Superior temporal gyrus (tissue), 1 donor: ENCODE measurements at regions not wholly inside any gene's neighbourhood (a gene's known extent, or its start where the extent isn't known, plus 50 kb on each side); places are given as distances from the start of the nearest gene placed in this dataset.
"Not testable (repeated sequence)": the region's sequence is repeated elsewhere in the genome, so short reads cannot be mapped to it uniquely, and the experiment has no call there.

ENCODE experiments used
- DNase-seq: peaks from one replicate; pipeline ENCODE4 v3.0.0-alpha.2; 2016; ENCODE audit errors: extremely low spot score

DNA sequence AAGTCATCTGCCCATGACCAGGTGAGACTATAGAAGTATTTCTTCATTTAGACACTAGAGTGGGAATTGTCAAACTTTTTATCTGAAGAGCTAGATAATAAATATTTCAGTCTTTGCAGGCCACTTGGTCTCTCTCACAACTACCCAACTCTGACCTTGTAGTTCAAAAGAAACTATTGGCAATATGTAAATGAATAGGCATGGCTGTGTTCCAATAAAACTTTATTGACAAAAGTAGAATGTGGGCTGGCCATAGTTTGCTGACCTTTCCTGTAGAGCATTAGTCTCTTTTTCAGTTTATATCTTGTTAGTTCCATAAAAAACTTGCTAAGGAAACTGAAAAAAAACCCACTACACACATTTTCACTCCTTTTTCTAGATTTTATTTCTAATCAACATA is 535.5 kb downstream of the PRR16 start:
- no peak for DNase-seq

DNA sequence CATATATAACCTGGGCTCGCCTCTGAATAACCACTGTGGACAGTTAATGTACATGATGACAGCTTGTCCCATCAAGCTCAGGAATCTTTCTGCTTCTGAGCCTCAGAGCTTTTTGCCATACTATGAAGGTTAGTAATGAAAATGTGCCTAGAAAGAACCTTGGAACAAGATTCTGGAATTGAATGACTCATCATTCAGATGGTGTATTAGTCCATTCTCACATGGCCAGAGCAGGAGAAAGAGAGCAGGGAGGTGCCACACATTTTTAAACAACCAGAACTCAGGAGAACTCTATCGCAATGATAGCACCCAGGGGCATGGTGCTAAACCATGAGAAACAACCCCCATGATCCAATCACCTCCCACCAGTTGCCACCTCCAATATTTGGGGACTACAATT is 542.1 kb downstream of the PRR16 start:
- DNase-seq = no peak

DNA sequence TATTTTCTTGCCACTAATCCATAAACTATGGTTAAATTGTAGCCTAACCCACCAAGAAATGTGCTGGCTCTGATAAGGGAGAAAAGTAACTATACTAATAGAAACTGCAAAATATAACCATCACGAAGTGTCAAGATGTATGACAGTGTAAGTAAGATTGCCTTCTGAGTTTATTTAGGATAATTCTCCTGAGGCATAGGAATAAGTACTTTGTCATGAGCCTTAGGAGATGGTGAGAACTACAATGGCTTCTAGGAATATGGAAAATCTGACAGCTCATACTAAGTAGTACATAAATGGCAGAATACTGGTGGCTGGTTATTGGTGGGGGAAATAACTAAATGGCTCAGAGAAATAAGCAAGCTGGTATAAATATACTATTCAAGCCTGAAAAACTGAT is 543.9 kb downstream of the PRR16 start:
- DNase-seq = no peak

DNA sequence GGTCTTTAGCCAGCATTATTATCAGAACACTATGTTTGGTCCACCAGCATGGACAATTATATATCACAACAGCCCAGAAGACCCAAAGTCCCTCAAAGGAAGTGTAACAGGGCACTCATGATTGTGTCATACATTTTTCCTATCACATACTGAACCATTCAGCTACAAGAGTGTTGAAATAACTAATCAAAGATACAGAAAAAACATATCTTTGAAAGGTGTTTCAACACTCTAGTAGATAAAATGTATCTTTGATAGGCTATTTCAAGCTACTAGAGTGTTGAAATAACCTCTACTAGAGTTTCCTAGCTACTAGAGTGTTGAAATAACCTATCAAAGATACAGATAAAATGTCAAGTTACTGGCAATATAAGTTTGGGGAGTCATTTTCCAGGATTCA is 545.0 kb downstream of the PRR16 start:
- no peak for DNase-seq

DNA sequence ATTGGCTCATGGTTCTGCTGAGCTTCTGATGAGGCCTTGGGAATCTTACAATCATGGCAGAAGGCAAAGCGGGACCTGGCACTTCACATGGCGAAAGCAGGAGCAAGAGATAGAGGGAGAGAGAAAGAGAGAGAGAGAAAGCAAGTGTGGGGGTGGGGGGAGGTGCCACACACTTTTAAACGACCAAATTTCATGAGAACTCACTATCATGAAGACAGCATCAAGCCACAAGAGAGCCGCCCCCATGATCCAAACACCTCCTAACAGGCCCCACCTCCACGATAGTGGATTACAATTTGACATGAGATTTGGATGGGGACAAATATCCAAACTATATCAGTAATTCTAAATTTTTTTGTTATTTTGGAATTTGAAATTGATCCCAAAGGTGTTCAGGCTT is 553.9 kb downstream of the PRR16 start:
- no peak for DNase-seq

DNA sequence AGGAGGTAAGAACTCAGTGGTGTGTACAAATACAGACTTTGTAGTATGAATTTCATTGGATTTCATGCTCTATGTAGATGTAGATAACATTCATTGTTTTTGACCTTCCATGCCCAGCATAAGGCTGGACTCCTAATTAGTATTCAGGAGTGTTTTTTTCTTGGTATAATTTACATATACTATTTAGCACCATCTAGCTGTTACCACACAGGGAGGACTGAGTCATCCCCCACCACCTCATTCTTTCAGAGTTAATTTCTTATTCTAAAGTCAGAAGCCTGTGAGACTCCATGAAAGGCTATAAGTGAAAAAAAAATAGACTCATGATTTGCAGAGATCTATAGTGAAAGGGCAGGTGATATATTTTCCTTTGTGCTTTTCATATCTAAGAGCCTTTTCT is 555.0 kb downstream of the PRR16 start:
- no peak for DNase-seq

DNA sequence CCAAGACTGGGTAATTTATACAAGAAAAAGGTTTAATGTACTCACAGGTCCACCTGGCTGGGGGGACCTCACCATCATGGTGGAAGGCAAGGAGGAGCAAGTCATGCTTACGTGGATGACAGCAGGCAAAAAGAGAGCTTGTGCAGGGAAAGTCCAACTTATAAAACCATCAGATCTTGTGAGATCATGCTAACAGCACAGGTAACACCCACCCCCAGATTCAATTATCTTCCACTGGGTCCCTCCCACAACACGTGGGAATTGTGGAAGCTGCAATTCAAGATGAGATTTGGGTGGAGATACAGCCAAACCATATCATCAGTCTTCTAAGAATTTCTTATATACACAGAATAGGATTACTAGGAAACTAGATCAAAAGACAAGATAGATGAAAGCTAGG is 555.6 kb downstream of the PRR16 start:
- DNase-seq = no peak

DNA sequence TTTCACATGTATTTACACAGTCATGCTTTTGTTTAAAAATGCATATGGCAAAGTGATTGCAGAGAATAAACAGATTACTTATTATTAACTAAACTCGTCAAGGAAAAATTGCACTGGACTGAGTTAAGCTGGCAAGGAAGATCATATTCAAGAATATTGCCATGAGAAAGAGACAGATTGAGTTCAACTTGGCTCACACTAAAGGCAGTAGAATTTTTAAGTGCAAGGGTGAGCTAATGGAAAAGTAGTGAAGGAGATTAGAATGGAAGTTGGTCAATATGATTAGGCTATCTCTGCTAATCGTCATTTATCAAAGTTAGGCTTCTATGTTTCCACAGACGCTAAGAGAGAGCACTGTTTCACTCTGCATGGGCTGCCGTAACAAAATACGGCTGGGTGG is 557.6 kb downstream of the PRR16 start:
- no peak for DNase-seq

DNA sequence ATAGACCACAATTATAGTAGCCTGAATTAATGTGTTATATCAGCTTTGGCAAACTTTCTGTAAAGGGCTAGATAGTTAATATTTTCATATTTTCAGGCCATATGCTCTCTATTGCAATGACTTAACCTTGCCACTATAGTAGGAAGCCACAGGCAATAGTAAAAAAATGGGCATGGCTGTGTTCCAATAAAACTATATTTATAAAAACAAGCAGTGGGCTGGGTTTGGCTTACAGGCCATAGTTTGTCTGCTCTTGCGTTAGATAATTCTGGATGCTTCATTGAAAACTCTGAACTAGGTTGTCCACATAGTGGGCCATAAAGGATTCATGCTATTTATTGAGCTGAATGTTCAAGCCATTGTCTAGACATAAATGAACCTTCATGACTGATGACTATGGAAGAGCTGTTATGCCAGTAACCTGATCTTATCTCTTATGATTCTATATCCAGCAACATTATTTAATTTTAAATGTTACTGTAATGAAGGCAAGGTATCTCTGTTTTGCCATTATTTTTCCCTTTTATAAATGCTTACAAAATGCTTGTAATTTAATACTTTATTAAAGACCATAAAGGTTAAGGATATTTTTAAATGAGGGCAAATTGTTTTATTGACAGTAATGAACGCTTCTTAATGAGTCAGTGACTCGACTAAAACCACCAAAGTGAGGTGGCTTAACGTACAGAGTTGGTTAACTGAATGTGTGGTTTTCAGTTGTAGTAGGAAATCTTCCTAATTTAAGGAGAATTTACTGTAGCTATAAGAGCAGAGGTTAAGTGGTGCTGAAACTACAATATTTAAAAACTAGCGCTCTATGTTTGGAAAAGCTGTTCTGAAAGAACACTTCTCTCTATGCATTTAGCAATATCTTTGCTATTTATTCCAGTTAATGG is 560.6 kb downstream of the PRR16 start:
- no peak for DNase-seq

DNA sequence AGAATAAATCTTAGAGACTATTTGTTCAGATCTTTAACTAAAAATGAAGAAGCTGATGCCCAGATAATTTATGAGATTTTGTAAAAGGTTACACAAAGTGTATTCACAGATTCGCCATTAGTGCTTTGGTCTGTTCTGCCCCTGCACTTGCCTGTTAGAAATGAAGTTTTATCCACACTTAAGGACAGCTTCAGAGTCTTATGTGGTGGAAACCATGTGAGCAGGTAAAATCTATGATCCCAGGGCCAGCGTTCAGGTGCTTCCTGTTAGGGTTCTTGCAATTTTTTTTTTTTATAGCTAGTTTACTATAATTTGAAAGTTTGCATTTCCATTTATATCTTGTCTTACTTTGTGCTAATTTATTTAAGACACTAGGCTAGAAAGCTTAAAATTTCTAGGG is 561.6 kb downstream of the PRR16 start:
- DNase-seq = no peak

DNA sequence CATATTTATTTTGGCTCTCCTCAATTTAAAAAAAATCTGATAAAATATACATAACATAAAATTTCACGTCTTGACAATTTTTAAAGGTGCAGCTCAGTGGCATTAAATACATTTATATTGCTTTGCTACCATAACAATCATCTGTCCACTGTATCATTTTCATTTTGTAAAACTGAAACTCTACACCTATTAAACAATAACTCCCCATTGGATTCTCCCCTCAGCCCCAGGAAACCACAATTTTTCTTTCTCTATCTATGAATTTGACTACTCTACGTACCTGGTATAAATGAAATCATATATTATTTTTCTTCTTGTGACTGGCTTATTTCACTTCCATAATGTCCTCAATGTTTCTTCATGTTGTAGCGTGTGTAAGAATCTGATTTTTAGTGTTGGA is 563.5 kb downstream of the PRR16 start:
- DNase-seq = no peak

DNA sequence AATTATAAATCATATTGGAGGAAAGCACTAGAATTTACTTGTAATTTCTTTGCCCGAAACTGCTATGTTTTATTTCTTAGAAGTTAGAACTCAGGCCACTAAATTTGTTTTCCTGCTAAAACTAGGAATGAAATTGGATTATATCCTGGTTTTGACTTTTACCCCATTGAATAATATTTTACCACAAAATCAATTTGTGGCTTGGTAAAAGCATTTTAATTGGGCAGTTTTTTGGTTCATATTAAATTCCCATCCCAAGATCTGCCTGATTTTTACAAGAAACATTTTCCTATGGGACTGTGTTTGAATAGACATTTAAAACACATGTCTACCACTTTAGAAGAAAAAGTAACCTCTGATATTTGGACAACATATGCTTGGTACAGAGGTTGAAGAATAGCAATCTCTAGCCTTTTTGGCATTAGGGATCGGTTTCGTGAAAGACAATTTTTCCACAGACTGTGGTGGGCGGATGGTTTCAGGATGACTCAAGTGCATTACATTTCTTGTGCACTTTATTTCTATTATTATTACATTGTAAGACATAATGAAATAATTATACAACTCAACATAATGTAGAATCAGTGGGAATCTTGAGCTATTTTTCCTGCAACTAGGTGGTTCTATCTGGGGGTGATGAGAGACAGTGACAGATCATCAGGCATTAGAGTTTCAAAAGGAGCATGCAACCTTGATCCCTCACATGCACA is 565.6 kb downstream of the PRR16 start:
- no peak for DNase-seq

DNA sequence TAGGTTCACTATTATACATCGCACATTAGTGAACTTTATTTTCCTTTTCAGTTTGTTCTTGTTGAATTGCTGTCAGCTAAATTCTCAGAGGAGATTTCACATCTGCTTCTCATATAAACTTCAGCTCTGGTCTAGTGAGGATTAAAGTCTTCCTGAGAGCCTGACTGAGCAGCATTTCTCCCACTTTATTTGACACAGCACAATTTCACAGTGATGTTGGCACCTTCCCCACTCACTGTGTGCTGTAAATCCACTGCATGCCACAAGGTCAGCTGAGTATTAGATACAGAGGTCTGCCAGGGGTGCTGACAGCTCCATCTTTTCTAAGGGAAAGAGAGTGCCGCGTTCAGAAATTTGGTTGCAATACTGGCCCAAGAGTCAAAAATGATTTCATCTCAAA is 567.4 kb downstream of the PRR16 start:
- no peak for DNase-seq

DNA sequence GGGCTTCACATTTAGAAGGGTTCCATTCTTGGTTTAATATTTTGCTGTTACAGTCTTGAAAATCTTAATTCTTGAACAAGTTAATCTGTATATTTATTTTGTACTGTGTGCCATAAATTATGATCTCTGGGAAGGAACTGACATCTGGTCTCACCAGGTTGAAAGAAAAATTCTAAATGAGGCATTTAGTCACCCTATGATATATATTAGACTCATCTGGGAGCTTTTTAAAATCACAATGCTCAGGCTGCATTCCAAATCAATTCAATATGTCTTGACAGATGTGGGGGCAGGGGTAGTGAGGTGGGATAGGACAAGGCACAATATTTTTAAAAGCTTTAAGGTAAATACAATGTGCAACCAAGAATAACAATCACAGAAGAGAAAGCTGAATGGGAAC is 569.2 kb downstream of the PRR16 start:
- DNase-seq = no peak

DNA sequence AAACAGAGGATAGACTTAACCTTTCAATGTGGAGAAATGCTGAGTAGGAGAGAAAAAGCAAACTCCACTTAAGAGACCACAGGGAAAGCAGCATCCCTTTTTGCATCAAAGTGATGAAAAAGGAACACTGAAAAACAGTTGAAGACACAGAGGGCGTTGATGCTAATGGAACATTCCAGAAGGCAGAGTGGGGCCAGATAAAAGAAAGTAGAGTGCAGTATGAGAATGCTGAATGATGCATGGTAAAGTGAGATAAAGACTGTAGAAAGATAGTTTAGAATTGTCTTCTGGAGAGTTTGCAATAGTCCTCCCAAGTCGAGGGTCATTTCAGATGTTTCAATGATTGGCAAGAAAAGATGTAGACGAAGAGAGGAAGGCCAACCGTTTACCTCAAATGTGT is 574.3 kb downstream of the PRR16 start:
- DNase-seq = no peak

DNA sequence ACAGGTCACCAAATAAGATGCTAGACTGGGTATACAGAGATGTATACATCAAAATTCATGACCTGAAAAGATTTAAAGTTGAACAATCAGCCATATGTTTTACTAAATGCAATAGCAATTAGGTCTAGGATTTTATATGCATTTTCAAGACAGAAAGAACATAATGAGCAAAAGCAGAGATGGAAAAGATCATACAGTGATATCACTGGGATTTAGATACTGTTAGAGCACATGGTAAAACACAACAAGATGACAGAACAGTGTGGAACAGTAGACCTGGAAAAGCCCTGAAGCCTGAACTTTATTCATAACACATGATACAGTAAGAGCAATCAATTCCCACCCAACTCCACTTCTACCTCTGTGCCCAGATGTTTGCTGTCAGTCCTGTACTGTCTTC is 585.9 kb downstream of the PRR16 start:
- DNase-seq = no peak

DNA sequence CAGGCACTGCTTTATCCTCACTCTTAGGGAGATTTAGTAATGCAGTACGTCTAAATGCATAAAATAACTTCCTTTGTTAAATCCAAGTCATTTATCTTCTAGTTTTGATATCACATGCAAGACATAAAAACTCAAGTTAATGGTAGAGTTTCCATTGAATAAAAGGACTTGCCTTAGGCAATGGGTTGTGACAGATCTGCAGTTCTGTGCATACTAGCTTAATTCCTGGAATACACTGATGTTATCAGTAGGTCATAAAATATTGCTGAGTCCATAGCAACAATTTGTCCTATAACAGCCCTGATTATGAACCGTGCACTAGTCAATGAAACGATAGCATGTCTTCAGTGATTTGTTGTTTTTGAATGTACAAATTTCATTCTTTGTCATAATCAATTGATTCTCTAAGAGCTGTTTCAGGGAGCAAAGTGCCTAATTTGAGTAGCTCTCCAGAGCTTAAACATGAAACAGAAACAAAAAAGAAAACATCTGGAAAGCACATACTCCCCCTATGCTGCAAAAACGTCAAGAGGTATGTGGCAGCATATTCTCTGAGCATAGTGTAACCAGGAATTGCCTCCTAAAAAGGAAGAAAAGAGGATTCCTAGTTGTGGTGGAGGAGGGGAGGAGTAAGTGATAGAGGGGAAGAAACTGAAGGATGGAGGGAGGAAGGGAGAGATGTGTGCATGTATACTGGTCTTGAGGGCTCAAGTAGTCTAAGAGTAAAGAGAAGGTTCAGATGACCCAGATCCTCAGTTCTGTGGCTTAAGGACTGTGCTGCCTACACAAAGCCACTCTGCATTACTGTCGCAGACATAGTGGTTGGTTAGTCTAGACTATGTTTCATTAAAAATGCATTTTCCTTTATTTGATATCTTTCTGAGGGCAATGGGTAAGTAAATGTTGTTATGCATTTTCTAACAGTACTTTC is 589.2 kb downstream of the PRR16 start:
- no peak for DNase-seq

DNA sequence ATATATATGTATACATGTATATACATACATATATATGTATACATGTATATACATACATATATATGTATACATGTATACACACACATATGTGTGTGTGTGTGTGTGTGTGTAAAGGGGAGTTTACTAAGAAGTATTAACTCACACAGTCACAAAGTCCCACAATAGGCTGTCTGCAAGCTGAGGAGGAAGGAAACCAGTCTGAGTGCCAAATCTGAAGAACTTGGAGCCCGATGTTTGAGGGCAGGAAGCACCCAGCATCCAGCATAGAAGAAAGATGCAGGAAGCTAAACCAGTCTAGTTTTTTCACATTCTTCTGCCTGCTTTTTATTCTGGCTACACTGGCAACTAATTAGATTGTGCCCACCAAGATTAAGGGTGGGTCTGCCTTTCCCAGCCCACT is 591.5 kb downstream of the PRR16 start:
- DNase-seq = no peak

DNA sequence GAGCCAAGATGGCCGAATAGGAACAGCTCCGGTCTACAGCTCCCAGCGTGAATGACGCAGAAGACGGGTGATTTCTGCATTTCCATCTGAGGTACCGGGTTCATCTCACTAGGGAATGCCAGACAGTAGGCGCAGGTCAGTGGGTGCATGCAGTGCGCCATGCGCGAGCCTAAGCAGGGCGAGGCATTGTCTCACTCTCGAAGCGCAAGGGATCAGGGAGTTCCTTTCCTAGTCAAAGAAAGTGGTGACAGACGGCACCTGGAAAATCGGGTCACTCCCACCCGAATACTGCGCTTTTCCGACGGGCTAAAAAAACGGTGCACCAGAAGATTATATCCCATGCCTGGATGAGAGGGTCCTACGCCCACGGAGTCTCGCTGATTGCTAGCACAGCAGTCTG is 600.1 kb downstream of the PRR16 start:
- not testable (repeated sequence) for DNase-seq

DNA sequence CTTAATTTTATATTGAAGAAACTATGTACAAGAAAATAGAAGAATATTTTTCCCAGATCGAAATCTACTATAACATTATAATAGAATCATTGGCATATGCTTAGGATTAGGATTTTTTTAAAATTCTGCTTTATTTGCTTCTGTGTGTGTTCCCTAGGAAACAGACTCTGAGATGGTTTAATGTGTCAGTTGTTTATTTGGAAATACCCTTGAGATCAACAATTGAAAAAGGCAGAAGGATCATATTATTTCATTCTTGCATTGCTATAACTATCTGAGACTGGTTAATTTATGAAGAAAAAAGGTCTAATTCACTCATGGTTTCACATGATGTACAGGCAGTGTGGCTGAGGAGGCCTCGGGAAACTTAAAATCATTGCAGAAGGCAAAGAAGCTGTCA is 622.6 kb downstream of the PRR16 start:
- no peak for DNase-seq

DNA sequence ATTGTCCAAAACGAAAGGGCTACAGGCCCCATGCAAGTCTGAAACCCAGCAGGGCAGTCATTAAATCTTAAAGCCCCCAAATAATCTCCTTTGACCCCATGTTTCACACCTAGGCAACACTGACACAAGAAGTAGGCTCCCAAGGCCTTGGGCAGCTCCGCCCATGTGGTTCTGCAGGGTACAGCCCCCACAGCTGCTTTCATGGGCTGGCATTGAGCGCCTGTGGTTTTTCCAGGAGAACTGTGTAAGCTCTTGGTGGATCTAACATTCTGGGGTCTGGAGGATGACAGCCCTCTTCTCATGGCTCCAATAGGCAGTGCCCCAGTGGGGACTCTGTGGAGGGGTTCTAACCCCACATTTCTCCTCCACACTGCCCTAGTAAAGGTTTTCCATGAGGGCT is 623.5 kb downstream of the PRR16 start:
- no peak for DNase-seq

DNA sequence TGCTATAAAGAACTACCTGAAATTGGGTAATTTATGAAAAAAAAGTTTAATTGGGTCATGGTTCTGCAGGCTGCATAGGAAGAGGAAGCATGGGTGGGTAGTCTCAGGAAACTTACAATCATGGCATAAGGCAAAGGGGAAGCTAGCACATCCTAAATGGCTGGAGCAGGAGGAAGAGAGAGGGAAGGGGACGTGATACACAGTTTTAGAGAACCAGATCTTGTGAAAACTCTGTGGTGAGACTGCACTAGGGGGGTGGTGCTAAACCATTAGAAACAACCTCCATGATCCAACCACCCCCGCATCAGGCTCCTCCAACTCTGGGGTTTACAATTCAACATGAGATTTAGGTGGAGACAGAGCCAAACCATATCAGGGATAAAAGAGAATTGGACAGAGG is 624.2 kb downstream of the PRR16 start:
- no peak for DNase-seq
